ENCODE measurements at regions not wholly inside any gene's neighbourhood (a gene's known extent, or its start where the extent isn't known, plus 50 kb on each side); places are given as distances from the start of the nearest gene placed in this dataset.

DNA sequence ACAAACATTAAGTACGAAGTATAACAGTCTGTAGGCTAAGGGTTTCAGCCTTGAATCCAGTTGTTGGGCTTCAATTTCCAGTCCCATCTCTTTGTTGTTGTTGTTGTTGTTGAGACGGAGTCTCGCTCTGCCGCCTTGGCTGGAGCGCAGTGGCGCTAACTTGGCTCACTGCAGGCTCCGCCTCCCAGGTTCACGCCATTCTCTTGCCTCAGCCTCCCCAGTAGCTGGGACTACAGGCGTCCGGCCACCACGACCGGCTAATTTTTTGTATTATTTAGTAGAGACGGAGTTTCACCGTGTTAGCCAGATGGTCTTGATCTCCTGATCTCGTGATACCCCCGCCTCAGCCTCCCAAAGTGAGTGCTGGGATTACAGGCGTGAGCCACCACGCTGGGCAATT is 464.9 kb downstream of the ANKRD7 start:
- no peaks in the 10 kb centered on the region for H3K9me2 ChIP-seq (ENCODE audit: insufficient read depth)
- TF ChIP-seq CTCF (conservative IDR thresholded peaks at IDR 0.05) (no peak), EZH2 (IDR thresholded peaks at IDR 0.05; ENCODE audit: low read depth) (no peak)
- no peaks in the 10 kb centered on the region for H3K4me1 ChIP-seq (replicated peaks; ENCODE audit: insufficient read depth)
- ChIA-PET CTCF (no interaction called here), POLR2A (ENCODE audit: unreplicated experiment) (no interaction called here)
- no peaks in the 10 kb centered on the region for H3K79me2 ChIP-seq (ENCODE audit: low read depth)
- BruUV-seq (replicated peaks) = no TSS peak
- no peak for DNase-seq
- intact Hi-C loops (cut with micrococcal nuclease; ENCODE audit: unreplicated experiment) = no loop called here
- no peaks in the 10 kb centered on the region for H3K27me3 ChIP-seq (ENCODE audit: insufficient read depth, low read depth)
- no peak overlapping the region for H2AFZ ChIP-seq
- no peaks in the 10 kb centered on the region for H3K9me3 ChIP-seq (ENCODE audit: insufficient read depth, low read depth)
- no peaks in the 10 kb centered on the region for H3K36me3 ChIP-seq (ENCODE audit: low read depth)
- no peak overlapping the region for H3K27ac ChIP-seq
- no peak overlapping the region for H3K4me3 ChIP-seq
- no peaks in the 10 kb centered on the region for H3F3A ChIP-seq (ENCODE audit: insufficient read depth, low read depth)
- H3K4me2 ChIP-seq = no peak overlapping the region
- H4K20me1 ChIP-seq (ENCODE audit: insufficient read depth) = no peaks in the 10 kb centered on the region

- TF ChIP-seq CTCF (conservative IDR thresholded peaks at IDR 0.05) (no peak), EZH2 (IDR thresholded peaks at IDR 0.05; ENCODE audit: low read depth) (no peak)
- H3K4me3 ChIP-seq = no peak overlapping the region
- no peaks in the 10 kb centered on the region for H4K20me1 ChIP-seq (ENCODE audit: insufficient read depth)
- no peaks in the 10 kb centered on the region for H3F3A ChIP-seq (ENCODE audit: insufficient read depth, low read depth)
- ChIA-PET POLR2A (ENCODE audit: unreplicated experiment) (no interaction called here), CTCF (no interaction called here)
- no peaks in the 10 kb centered on the region for H3K9me3 ChIP-seq (ENCODE audit: insufficient read depth, low read depth)
- H2AFZ ChIP-seq = no peak overlapping the region
- H3K9me2 ChIP-seq (ENCODE audit: insufficient read depth) = no peaks in the 10 kb centered on the region
- H3K27me3 ChIP-seq (ENCODE audit: insufficient read depth, low read depth) = no peaks in the 10 kb centered on the region
- intact Hi-C loops (cut with micrococcal nuclease; ENCODE audit: unreplicated experiment) = no loop called here
- no TSS peak for BruUV-seq (replicated peaks)
- H3K36me3 ChIP-seq (ENCODE audit: low read depth) = no peaks in the 10 kb centered on the region
- H3K4me1 ChIP-seq (replicated peaks; ENCODE audit: insufficient read depth) = no peaks in the 10 kb centered on the region
- H3K27ac ChIP-seq = no peak overlapping the region
- no peak for DNase-seq
- H3K79me2 ChIP-seq (ENCODE audit: low read depth) = no peaks in the 10 kb centered on the region
- no peak overlapping the region for H3K4me2 ChIP-seq
Measured at GRCh38 chr7:118696879-118697278, 472.4 kb downstream of the ANKRD7 start.

DNA sequence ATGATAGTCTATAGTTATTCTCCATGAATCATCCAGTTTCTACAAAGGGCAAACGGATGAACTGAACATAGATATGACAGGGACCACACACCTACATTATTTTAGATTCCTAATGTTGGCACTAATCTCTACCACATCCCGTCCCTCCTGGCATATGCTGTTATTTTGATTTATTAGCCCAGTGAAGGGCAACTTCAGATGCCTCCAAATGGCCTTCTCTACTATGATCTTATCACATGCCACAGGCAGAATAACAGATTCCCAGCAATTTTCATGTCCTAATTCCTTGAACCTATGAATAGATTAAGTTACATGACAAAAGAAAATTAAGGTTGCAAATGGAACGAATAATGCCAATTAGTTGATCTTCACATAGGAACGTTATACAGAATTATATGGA is 474.7 kb downstream of the ANKRD7 start:
- no peak for DNase-seq
- Histone ChIP-seq H3K27me3 (ENCODE audit: insufficient read depth, low read depth) (no peaks in the 10 kb centered on the region), H3K9me2 (ENCODE audit: insufficient read depth) (no peaks in the 10 kb centered on the region), H3K27ac (no peak overlapping the region), H3K9me3 (ENCODE audit: insufficient read depth, low read depth) (no peaks in the 10 kb centered on the region), H3K4me1 (replicated peaks; ENCODE audit: insufficient read depth) (no peaks in the 10 kb centered on the region), H3K79me2 (ENCODE audit: low read depth) (no peaks in the 10 kb centered on the region), H4K20me1 (ENCODE audit: insufficient read depth) (no peaks in the 10 kb centered on the region), H3K4me2 (no peak overlapping the region), H3K36me3 (ENCODE audit: low read depth) (no peaks in the 10 kb centered on the region), H3K4me3 (no peak overlapping the region), H2AFZ (no peak overlapping the region), H3F3A (ENCODE audit: insufficient read depth, low read depth) (no peaks in the 10 kb centered on the region)
- intact Hi-C loops (cut with micrococcal nuclease; ENCODE audit: unreplicated experiment) = no loop called here
- ChIA-PET POLR2A (ENCODE audit: unreplicated experiment) (no interaction called here), CTCF (no interaction called here)
- no peak for TF ChIP-seq CTCF (conservative IDR thresholded peaks at IDR 0.05)
- no peak for TF ChIP-seq EZH2 (IDR thresholded peaks at IDR 0.05; ENCODE audit: low read depth)
- no TSS peak for BruUV-seq (replicated peaks)
